Peyer's patch (tissue), 4 donors: ENCODE measurements at regions not wholly inside any gene's neighbourhood (a gene's known extent, or its start where the extent isn't known, plus 50 kb on each side); places are given as distances from the start of the nearest gene placed in this dataset.

Experiments used
- DNase-seq, 3 donors: peaks; one replicate each; pipeline ENCODE4 v3.0.0-alpha.2; 2017 to 2019
- H3K27ac ChIP-seq, 4 donors: fragments of 200-600 bp; sonication (generic); one replicate each; pipeline ENCODE4 v1.5.1; 2016 to 2019
- H3K27me3 ChIP-seq, 2 donors: fragments of 200-600 bp; sonication (generic); one replicate each; pipeline ENCODE4 v1.5.1; 2019
- H3K36me3 ChIP-seq, 3 donors: fragments of 200-600 bp; sonication (generic); one replicate each; pipeline ENCODE4 v1.5.1; 2016 to 2019
- H3K4me1 ChIP-seq, 4 donors: fragments of 200-600 bp; sonication (generic); one replicate each; pipeline ENCODE4 v1.5.1; 2016 to 2019
- H3K4me3 ChIP-seq, 4 donors: fragments of 200-600 bp; sonication (generic); 1 replicate in 3 of 4; 2 replicates in 1 of 4; pipeline ENCODE4 v1.5.1; 2016 to 2019; ENCODE audit warnings: mild to moderate bottlenecking in 1 of 4
- H3K9me3 ChIP-seq, 4 donors: fragments of 200-600 bp; sonication (generic); one replicate each; pipeline ENCODE4 v1.5.1; 2016 to 2019; ENCODE audit warnings: mild to moderate bottlenecking in 1 of 4
- POLR2A ChIP-seq, 2 donors: fragments of 450-650 bp; IDR thresholded peaks; one replicate each; pipeline ENCODE4 v1.5.1; 2017; ENCODE audit warnings: antibody characterized with exemption in 2 of 2, mild to moderate bottlenecking in 2 of 2, moderate library complexity in 2 of 2
- TF ChIP-seq, protein P1 (sequence below), 6 experiments: fragments of 450-650 bp in 4 of 6; fragments of 200-600 bp in 2 of 6; sonication (generic) in 1 of 6; IDR thresholded peaks; one replicate each; pipeline ENCODE4 v1.5.1; 2017 to 2019; ENCODE audit warnings: antibody characterized with exemption in 6 of 6, mild to moderate bottlenecking in 3 of 6, moderate library complexity in 1 of 6

DNA sequence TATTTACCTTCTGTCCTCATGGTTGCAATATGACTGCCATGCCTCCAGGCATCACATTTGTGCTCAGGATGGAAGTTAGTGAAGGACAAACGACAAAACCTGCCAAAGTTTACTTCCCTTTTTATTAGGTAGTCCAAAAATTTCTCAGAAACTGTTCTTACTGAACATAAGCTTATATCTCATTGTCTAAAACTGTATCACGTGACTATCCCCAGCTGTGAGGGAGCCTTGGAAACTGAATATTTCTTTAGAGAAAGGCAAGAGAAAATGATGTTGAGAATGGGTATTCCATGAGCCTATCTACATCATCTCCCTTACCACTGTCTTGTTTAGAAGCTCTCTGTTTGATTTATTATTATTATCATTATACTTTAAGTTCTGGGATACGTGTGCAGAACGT lies 169.1 kb upstream of the ADRA1D start:
- H3K27me3 ChIP-seq: no peaks in the 10 kb centered on the region
- H3K27ac ChIP-seq: no peak overlapping the region
- no peak overlapping the region for H3K4me3 ChIP-seq
- no peaks in the 10 kb centered on the region for H3K36me3 ChIP-seq
- H3K4me1 ChIP-seq: no peaks in the 10 kb centered on the region
- DNase-seq: no peak
- TF ChIP-seq, protein P1, sequence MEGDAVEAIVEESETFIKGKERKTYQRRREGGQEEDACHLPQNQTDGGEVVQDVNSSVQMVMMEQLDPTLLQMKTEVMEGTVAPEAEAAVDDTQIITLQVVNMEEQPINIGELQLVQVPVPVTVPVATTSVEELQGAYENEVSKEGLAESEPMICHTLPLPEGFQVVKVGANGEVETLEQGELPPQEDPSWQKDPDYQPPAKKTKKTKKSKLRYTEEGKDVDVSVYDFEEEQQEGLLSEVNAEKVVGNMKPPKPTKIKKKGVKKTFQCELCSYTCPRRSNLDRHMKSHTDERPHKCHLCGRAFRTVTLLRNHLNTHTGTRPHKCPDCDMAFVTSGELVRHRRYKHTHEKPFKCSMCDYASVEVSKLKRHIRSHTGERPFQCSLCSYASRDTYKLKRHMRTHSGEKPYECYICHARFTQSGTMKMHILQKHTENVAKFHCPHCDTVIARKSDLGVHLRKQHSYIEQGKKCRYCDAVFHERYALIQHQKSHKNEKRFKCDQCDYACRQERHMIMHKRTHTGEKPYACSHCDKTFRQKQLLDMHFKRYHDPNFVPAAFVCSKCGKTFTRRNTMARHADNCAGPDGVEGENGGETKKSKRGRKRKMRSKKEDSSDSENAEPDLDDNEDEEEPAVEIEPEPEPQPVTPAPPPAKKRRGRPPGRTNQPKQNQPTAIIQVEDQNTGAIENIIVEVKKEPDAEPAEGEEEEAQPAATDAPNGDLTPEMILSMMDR (IDR thresholded peaks at IDR 0.05): no peak
- TF ChIP-seq POLR2A (IDR thresholded peaks at IDR 0.05): no peak
- H3K9me3 ChIP-seq: no peaks in the 10 kb centered on the region

DNA sequence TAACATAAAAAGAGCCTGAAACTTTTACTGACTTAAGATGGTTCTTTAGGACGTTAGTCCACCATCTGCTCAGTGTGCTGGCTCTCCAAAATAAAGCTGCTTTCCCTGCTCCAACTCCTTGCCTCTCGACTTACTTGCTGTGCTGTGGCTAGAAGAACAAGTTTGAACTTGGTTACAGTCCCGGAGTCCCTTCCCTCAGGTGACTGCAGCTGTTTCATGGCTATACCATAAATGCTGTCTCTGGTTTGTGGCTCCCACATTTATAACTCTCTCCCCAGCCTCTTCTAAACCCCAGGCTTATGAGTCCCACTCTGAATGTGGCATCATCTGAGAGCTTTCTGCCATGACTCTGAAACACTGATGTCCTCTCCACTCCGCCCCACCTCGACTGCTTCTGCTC lies 166.2 kb upstream of the ADRA1D start:
- H3K9me3 ChIP-seq: no peaks in the 10 kb centered on the region
- H3K4me3 ChIP-seq: no peak overlapping the region
- H3K4me1 ChIP-seq: no peaks in the 10 kb centered on the region
- no peak for DNase-seq
- no peaks in the 10 kb centered on the region for H3K27me3 ChIP-seq
- TF ChIP-seq, protein P1 (IDR thresholded peaks at IDR 0.05): no peak
- TF ChIP-seq POLR2A (IDR thresholded peaks at IDR 0.05): no peak
- H3K27ac ChIP-seq: no peak overlapping the region
- H3K36me3 ChIP-seq: no peaks in the 10 kb centered on the region

DNA sequence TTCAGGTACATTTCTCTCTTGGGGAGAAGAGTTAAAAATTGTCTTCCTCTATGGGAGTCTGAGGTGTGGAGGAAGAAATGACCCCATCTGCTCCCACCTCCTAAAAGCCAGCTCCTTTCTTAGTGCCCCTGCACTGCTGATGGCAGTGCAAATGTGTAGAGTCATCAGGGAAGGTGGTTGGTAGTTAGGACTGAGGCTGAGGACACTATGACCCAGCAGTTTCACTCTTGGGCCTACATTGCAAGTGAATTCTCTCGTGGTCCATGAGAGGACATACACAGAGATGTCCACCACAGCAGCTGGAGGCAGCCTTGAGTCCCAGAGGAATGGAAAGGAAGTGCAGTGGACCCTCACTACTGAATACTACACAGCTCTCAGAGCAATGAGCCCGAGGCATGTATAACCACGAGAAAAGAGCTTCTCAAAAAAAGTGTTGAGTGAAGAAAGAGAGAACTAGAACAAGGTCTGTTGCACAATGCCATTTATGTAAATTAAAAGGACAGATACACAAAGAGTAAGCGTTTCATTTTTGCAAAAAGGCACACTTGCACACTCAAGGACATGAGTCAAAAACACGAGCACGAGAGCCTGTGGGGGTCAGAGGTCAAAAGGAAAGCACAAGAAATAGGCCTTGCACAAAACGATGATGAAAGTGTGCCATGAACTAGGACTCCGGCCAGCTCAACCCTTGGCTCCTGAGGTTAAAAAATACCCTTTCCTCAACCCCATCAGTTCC lies 164.4 kb upstream of the ADRA1D start:
- Histone ChIP-seq H3K9me3 (no peaks in the 10 kb centered on the region), H3K4me3 (no peak overlapping the region), H3K27me3 (no peaks in the 10 kb centered on the region), H3K4me1 (no peaks in the 10 kb centered on the region), H3K36me3 (no peaks in the 10 kb centered on the region), H3K27ac (no peak overlapping the region)
- no peak for TF ChIP-seq POLR2A (IDR thresholded peaks at IDR 0.05)
- TF ChIP-seq, protein P1 (IDR thresholded peaks at IDR 0.05): no peak
- DNase-seq: no peak

DNA sequence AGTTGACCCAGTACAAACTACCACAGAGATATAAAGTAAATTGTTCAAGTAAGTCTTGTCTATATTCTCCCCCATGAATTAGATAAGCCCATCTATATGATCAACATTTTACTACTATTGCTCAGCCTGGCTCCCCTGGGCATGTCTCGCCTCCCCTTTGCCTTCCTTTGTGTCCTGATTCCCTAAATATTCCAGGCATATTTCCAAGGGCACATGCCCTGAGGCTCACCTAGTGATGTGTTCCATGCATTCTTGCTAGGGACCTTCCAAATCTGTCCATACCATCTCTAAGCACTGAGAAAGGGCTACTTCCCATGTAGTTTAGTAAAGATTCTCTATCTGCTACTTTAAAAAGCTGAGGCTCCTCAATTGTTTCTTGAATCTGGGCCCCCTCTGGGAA lies 163.1 kb upstream of the ADRA1D start:
- TF ChIP-seq POLR2A (IDR thresholded peaks at IDR 0.05): no peak
- TF ChIP-seq, protein P1 (IDR thresholded peaks at IDR 0.05): no peak
- Histone ChIP-seq H3K36me3 (no peaks in the 10 kb centered on the region), H3K27me3 (no peaks in the 10 kb centered on the region), H3K27ac (no peak overlapping the region), H3K4me1 (no peaks in the 10 kb centered on the region), H3K4me3 (no peak overlapping the region), H3K9me3 (no peaks in the 10 kb centered on the region)
- DNase-seq: no peak

DNA sequence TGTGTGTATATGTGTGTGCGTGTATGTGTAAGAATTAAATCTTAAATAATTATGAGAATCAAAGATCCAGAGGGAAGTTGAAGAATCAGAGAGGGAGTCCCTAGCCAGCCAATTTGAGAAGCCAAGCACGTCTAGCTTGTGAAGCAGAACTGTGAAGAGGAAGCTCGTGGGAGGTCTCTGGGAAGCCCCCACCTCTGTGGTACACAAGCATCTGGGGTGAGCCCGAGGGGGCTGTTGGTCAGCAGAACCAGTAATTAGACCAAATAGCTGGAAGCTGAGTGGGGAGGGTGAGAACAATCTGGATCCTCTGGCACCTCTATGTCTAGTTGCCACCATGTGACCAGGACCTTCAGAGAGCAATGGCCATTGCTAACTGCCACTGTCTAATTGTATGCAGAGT lies 162.7 kb upstream of the ADRA1D start:
- Histone ChIP-seq H3K4me1 (no peaks in the 10 kb centered on the region), H3K36me3 (no peaks in the 10 kb centered on the region), H3K27me3 (no peaks in the 10 kb centered on the region), H3K9me3 (no peaks in the 10 kb centered on the region), H3K4me3 (no peak overlapping the region), H3K27ac (no peak overlapping the region)
- TF ChIP-seq, protein P1 (IDR thresholded peaks at IDR 0.05): no peak
- no peak for TF ChIP-seq POLR2A (IDR thresholded peaks at IDR 0.05)
- DNase-seq: no peak

DNA sequence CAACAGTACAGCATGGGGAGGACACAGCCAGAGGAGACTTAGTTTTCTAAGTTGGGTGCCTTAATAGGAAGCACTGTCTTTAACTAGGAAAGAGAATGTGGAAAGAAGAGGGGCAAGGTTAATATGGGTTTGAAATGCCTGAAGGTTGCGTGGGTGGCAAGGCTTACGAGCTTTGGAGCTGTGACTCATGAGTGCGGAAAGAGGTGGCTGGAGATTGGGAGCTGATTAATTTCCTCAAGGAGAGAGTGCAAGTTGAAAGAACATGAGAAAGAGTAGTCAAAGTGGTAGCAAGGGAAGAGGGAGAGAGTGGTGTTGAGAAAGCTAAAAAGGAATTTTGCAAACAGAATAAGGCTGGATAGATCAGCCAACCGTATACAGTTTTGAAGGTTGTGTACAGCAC lies 157.5 kb upstream of the ADRA1D start:
- H3K9me3 ChIP-seq: no peaks in the 10 kb centered on the region
- DNase-seq: no peak
- no peaks in the 10 kb centered on the region for H3K36me3 ChIP-seq
- no peaks in the 10 kb centered on the region for H3K4me1 ChIP-seq
- no peaks in the 10 kb centered on the region for H3K27me3 ChIP-seq
- TF ChIP-seq, protein P1 (IDR thresholded peaks at IDR 0.05): no peak
- TF ChIP-seq POLR2A (IDR thresholded peaks at IDR 0.05): no peak
- no peak overlapping the region for H3K27ac ChIP-seq
- H3K4me3 ChIP-seq: no peak overlapping the region
